Activated CD8-positive, alpha-beta memory T cell treated with anti-CD3 and anti-CD28 coated beads, Interleukin-2, amount 50 U/mL, for 48 hours (primary cell): ENCODE measurements at regions not wholly inside any gene's neighbourhood (a gene's known extent, or its start where the extent isn't known, plus 50 kb on each side); places are given as distances from the start of the nearest gene placed in this dataset.

Experiments used
- DNase-seq: peaks from one replicate; pipeline ENCODE4 v3.0.0-alpha.2; 2020

DNA sequence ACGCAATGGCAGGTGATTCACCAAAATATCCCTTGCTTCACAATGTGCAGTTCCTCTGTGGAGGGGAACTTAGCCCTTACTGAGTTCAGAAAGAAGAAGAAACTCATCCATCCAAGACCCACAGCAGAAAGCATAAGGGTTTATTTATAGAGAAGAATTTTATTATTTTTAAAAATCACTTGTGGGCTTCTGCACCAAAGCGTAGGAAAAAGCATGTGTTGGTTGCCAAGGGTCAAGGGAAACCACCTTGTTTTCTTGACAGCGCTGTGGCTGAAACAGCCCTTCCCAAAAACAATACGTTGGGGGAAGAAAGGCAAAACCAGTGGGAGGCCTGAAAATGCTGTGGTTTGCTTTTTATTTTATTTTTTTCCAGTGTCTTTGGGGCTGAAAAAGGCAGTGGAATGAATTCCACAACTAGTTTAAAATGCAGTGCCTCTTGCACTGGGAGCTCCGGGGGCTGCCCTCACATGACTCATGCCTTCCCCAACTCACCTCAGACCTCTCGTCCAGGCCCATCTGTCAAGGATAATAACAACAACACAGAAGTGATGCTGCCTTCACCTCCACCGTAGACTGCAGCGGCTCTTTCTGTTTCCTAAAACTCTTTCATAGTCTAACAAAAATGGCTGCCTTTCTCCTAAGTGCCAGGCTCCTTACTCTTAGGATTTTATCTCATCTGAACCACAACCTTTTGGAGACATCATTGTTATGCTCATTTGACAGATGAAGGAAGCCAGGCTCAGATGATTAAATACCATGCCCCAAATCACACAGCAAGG is 224.2 kb upstream of the JUN start:
- no peak for DNase-seq

DNA sequence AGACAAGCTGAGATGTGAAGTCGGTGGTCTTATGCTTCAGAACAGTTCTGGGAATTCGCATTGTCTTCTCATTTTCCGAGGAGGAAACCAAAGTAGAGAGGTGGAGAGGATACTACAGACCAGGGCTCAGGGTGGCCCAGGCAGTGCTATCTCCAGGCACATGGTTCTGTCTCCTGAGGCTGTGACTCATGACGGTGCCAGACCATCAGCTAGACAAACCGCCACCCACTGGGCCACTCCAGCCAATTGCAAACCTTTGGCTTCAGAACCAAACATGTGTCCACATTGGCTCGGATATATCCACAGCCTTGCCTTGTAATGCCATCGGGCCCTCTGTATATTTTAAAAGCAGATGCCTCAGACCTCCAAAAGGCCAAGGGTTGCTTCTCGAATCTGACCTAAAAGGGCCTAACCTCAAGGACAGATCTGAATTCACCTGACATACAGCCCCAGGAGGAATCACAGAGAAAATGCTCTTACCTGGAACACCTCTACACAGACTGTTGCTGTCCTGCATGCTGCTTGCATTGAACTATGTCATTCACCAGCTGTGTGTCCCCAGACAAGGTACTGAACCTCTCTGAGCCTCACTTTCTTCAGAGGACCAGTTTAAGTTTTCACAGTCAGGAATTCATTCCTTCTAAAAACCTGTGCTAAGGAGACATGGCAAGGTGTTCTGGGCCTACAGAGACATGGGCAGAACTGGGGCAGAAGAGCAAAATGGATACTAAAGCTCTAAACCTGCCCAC is 224.9 kb upstream of the JUN start:
- no peak for DNase-seq

DNA sequence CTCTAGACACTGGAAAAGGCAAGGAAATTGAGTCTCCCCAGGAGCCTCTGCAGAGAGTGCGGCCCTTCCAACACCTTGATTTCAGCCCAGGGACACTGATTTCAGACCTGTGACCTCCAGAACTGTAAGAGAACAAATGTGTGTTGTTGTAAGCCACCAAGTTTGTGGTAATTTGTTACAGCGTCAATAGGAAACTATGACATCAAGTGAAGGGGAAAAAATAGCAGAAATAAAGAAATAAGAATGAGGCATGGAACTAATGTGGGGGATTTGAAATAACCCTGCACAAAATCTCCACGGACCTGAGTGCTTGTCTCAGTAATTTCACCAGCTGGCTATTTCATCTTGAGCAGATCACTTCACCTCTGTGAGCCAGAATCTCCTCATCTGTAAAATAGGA is 227.8 kb upstream of the JUN start:
- no peak for DNase-seq

DNA sequence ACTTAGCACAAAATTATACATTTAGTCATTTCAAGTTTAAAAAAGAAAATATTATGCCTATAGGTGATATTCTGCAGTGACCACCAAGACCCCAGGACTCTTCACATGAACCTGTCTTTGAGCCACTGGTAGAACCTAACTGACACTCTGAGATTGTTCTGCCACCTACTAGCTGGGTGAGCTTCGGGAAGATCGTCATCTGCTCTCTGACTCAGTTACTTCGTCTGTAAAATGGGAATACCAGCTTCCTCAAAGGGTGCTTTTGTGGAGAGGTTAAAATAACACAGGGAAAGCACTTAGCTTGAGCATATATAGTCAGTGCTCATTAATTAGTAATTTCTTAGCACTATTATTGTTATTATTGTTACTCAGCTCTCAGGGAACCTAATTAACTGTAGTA is 228.5 kb upstream of the JUN start:
- DNase-seq: no peak

DNA sequence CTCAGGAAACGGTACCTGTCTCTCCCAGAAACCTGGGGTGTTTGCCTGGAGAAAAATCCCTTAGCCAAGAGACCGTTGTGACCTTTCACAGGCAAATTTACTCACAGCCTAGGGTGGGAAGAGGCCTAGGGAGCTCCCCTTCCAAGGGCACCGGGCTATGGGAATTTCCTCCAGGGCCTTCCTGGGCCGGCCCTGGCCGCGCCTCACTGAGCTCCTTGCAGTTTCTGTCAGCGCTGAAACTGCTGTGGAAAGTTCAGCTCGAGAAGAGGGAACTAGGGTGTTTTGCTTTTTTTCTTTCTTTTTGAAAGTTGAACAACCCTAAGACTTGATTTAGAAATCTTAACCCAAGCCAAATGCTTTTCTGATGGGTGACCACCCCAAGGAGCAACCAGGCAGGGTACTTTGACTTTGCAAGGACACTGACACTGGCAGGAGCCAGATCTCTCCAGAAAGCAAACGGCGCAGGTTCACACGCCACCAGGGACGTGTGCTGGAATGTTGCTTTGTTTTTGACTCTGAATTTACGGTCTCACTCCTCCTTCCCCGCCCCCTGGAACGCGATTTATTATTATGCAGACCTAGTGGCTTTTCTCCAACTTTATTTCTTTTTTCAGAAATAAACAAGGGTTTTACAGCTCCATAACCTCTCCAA is 229.6 kb upstream of the JUN start:
- no peak for DNase-seq

DNA sequence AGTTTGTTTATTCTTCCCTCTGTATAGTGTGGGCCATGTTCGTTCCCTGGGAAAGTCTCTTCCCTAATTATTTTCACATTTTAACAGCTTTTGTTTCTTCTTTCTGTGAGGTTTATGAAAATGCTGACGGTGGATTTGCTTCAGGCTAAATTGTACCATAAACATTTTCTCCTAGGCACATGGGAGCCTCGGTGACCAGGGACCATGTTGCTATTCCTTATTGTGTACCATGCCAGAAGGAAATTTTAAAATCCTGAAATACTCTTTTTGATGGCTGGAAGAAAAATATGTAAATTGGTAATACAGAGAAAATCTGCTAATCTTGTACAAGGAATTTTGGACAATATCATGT is 230.1 kb upstream of the JUN start:
- DNase-seq: no peak

DNA sequence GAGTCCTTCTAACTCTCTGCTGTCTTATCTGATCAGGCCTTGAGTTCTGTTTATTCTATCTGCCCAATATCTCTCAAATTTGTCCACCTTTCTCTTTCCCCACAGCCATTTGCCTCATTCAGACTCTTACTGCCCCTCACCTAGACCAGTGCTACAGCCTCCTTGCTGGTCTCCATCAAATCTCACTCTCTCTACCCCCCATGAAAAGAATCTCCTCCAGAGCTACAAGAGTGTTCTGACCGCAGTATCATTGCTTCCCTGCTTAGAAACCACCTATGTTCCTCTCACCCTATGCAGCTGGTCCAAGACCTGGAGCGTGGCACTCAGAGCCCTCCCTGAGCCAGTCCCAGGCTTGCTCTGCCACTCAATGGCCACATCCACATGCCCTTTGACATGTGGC is 231.0 kb upstream of the JUN start:
- DNase-seq: no peak

DNA sequence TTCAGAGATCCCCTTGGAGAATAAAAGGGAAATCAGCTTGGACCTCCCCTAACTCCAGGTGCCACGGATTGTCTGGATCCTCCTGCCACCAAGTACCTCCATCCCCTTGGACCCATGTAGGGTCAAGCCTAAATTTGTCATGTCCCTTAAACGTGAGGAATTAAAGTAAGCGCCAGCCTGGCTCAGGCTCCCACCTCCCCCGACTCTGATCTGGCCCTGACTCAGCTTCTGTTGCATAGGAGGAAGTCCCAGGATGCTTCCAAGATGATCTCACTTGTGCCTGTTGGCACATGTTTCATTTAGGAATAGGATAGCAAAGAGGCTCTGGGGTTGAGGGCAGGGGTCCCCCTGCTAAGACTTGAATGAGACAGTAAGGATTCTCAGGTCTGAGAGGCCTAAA is 231.9 kb upstream of the JUN start:
- no peak for DNase-seq

DNA sequence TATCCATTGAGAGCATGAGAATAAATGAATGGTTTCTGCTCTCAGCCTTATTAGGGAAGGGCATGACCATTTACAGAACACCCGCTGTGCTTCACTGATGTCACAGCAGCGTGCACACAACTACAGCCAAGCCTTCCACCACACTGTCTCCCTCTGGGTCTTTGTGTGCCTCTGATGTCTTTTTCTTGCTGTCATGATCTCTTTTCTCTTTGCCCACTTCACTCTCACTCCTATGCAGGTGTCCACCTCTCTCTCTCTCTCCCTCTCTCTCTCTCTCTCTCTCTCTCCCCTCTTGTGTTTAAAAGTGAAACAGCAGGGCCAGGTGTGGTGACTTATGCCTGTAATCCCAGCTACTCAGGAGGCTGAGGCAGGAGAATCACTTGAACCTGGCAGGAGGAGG is 232.5 kb upstream of the JUN start:
- DNase-seq: no peak

DNA sequence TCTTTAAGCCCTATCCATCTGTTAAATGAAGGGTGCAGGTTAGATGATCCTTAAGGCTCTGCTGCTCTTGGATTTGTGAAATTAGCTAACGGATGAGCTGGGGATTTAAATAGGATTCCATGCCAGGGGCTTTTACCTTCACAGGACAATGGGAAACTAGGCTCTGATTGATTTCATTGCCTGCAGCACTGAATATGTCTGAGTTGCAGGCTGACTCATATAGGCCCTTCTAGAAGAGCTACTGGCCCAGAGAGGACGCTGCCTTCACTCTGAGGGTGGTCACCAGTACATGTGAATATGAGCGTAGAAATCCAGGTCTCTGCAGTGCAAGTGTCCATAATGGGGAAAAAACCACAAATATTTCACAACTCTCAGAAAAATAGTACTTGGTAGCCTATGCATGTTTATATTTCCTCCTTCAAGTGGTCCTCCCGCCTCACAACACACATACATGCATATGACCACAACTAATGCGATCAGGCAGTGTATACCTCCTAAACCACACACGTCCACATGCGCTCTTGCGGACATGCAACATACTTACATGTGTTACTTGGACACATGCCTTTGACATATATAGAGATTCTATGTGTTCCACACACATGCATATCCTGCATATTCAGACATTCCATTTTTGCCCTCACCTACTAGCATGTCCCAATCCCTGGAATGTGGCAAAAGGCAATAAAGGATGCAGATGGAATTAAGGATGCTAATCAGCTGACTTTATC is 233.8 kb upstream of the JUN start:
- DNase-seq: no peak

DNA sequence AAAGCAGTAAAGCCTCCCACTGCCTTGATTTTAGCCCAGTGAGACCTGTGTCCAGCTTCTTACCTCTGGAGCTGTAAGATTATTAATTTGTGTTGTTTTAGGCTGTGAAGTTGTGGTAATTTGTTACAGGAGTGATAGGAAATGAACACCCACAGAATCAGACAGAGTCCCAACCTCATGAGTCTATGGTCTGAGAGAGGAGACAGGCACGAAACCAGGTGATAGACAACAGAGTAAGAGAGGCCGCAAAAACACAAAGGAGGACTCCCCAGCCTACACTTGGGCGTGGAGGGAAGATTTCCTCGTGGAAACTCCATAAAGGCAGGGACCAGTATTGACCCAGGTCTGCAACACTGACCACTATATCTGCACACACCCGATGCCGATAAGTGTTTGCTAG is 234.6 kb upstream of the JUN start:
- no peak for DNase-seq

DNA sequence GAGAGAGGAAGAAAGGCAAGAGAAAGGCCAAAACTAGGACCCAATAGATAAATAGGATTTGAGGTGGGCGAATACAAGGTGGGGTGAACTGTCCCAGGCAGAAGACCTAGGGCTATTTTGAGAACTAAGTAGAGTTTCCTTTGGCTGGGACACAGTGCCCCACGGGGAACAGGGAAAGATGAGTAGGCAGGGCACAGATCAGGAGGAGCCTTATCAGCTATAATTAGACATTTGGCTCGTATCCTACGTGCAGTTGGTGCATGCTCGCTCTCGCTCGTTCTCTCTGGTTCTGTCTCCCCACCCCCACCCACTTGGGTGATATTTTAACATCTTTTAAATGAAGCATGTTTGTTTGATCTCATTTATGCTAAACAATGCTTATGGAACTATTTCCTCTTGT is 235.0 kb upstream of the JUN start:
- DNase-seq: no peak

DNA sequence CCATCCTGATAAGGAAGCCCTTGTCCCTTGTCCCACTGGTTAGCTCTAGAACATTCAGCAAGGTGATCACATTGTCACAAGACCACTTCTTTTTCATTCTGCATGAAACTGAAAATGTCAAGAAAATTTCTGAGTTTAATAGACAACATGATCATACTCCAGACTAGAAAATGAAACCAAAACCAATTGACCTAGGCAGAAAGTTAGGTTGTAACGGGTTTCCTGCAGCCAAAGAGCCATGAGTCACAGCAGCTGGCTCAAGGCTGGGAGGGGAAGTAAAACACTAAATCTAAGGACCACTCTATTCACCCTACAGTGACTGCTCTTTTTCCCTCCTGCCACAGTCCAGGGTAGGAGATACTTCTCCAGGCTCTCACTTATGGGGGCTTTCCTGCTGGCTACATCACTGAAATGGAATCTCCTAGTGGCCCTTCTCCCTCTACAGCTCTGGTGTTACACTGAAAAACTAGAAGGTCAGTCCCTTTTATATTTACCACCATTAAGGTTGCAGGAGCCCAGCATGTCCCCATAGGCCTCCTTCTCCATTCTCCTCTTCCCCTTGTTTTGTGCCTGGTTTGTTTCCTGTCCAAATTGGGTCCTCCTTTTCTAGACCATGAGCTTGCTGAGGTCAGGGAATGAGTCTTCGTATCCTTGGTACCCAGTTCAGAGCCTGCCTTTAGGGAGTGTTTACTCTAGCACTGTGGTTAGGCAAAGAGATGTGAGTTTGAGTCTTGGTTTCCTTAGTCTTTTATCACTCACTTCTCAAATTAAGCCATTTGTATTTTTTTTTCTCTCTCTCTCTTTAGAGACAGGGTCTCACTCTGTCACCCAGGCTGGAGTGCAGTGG is 236.5 kb upstream of the JUN start:
- DNase-seq: peak; percentile 63

DNA sequence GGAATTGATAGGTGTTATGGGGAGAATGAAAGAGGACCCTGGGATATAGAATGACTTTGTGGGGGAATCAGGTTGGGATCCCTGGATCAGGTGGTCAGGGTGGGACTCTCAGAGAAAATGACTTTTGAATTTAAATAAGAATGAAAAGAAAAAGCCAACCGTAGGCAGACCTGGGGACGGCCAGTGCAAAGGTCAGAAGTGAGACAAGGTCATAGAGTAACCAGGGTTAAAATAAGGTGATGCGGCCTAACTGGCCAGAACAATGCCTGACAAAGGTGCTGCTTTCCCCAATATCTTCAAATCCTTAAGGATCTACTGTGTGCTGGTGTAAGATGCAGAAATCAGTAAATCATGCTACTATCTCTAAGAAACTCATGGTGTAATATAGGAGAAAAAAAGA is 238.4 kb upstream of the JUN start:
- no peak for DNase-seq

DNA sequence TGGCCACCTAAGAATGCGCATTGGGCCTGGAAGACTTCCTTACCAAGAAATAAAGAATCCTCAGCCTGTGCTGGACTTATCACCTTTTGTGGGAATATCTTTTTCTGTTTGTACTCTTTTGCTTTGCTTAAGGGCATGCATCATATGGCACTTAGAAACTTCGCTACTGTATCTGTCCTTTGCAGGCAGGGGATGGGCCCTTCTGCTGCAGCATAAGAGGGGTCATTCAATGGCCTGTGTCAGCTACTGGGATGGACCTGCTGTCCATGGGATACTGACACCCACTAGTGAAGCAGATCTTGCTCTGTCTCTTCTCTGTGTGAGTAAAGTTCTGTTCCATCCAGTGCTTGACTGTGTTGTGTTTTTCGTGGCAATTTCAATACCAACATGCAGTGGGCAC is 239.0 kb upstream of the JUN start:
- DNase-seq: no peak

DNA sequence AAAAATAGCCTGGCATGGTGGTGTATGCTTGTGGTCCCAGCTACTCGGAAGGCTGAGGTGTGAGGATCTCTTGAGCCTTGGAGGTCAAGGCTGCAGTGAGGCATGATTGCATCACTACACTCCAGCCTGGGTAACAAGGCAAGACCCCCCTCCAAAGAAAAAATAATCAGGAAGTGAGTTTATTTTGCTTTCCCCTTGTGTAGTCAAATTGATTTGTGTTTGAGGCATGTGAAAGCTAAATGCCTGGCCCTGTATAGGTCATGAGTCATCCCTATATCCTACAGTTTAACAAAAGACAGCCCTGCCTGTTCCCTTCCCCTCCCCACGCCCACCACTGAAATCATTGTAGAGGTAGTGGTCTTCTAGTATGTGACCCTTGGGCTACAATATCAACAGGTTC is 241.4 kb upstream of the JUN start:
- no peak for DNase-seq

DNA sequence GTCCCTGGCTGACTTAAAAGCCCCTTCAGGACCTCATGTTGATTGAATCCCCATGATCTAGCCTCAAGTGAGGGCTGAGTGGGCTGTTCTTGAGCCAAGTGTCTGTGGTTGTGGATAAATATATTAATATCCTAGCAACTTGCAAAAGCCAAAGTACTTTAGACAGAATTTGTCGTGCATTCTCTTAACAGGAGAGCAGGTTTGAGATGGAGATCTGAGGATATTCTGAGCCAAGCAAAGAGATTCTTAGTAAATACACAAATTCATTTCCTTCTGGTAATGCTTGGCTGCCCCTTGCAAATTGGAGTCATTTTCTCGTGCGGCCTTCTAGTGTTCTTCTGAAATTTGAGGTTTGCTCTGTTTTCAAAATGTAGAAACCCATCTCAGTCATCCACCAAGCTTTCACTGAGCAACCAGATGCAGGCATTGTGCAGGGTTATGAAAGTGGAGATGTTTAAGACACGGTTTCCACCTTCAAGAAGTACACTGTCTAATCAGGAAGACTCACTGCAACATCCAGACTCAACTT is 242.1 kb upstream of the JUN start:
- no peak for DNase-seq

DNA sequence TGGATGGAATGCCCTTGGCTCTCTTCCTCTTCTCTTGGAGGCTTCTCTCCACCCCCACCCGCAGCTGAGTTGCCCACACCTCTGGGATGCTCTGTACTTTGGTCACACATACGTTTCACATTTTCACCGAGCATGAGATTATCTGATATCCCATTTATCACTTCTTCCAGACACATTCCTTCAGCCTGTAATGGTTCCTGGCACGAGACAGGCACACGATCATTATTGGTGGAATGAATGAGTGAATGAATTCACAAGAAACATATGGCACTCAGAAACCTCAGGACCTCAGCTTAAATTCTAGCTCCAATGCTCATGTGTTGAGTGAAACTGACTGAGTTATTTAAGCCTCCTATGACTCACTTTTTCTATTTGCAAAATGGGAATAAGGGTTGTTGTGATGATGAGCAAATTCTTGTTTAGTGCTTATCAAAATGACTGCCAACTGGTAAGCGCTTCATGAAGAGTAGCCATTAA is 242.7 kb upstream of the JUN start:
- DNase-seq: no peak

DNA sequence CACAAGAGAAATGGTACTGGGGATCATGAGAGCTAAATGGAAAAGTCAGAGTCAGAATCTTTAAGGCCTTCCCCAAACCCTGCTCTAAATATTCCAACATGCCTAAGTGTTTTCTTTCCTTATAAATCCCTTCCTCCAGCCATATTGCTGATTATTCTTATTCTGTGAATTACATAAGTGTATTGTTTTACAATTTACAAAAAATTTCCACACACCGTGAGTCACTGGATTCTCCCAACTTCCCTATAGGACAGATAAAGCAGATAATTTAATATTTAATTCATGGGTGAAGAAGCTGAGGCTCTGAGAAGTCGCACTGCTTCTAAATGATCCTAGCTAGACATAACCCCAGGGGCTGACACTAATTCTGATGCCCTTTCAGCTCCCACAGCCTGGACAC is 243.3 kb upstream of the JUN start:
- no peak for DNase-seq

DNA sequence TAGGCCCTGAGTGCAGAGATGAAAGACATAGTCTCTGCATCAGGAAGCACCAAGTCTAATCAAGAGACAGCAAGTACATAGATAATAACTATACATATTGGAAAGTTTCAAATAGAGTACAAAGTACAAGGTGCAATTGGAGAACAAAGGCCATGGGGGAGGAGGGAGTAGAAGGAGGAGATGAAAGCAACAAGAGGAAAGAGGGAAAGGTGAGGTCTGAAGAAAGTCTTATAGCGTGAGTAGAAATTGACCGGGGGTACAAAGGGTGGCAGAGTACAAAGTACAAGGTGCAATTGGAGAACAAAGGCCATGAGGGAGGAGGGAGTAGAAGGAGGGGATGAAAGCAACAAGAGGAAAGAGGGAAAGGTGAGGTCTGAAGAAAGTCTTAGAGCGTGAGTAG is 244.2 kb upstream of the JUN start:
- no peak for DNase-seq

DNA sequence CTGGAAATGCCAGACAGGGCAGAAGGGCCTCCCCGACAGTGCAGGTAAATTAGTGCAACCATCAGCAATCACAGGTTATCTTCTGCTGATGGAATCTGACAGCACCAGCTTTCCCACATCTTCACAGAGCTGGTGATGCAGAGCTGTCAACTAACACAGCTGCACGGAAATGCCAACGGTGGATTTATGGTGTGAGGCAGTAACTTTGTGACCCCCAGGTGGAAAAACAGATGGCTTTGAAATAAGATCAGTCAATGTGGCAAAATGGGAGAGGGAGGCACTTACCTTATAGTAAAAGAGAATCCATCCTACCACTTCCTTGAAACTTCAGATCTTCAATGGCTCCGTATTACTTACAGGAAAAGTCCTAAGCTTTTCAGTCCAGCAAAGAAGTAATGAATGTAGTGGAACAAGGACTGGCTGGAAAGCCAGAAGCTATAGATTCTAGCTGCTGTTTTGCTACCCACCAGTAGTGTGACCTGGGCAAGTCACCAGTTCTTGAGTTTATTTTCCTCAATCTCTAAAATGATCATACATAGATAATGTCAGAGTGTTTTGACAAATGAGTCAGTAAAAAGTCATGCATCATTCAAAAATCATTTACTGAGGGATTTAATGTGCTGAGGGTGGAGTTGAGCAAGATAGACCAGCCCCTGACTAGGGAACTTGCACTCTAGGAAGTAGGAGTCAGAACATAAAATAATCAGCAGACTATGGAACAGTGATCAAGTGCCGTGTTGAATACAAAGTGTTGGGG is 245.7 kb upstream of the JUN start:
- DNase-seq: no peak

DNA sequence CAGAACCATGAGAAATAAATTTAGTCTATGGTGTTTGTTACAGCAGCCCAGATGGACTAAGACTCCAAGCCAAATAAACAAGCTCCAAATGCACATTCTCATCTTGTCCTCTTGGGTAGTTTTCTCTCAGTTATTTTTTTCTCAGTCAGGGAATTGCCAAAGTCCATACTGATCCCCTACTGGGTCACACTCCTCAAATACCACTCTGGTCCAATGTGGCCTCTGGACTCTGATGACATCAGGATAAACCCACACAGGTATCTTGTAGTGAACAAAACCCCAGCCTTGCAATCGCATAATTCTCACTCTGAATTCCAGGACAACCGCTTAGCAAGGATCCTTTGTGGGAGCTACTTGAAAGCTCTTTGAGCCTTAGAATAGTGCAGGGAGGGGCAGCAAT is 248.4 kb upstream of the JUN start:
- no peak for DNase-seq
